HEK293 (cell line): ENCODE measurements at regions not wholly inside any gene's neighbourhood (a gene's known extent, or its start where the extent isn't known, plus 50 kb on each side); places are given as distances from the start of the nearest gene placed in this dataset.
A peak's percentile ranks its signal among the peaks of the same experiment; 100 is the strongest.

ENCODE experiments used
- BCL11B ChIP-seq: fragments of 450-650 bp; formaldehyde crosslinking; IDR thresholded peaks from 2 replicates; pipeline ENCODE4 v1.5.1; 2016; ENCODE audit warnings: low read depth, missing biosample characterization, missing genetic modification characterization
- GFI1B ChIP-seq: fragments of 450-650 bp; formaldehyde crosslinking; IDR thresholded peaks from 2 replicates; pipeline ENCODE4 v1.5.1; 2016; ENCODE audit warnings: missing biosample characterization, missing genetic modification characterization
- GLI2 ChIP-seq: fragments of 450-650 bp; formaldehyde crosslinking; IDR thresholded peaks from 2 replicates; pipeline ENCODE4; 2017; ENCODE audit warnings: missing biosample characterization, missing genetic modification characterization, low read depth, borderline replicate concordance
- MYNN ChIP-seq: fragments of 450-650 bp; formaldehyde crosslinking; IDR thresholded peaks from 2 replicates; pipeline ENCODE4 v1.5.1; 2016; ENCODE audit warnings: missing biosample characterization, missing genetic modification characterization, borderline replicate concordance
- MZF1 ChIP-seq: fragments of 450-650 bp; formaldehyde crosslinking; IDR thresholded peaks from 2 replicates; pipeline ENCODE4 v1.5.1; 2017; ENCODE audit warnings: missing biosample characterization, missing genetic modification characterization, borderline replicate concordance
- SETDB1 ChIP-seq: IDR thresholded peaks from one replicate; pipeline ENCODE4 v1.6.1; 2017; ENCODE audit warnings: mild to moderate bottlenecking, low read length, moderate library complexity, mixed read lengths; ENCODE audit not compliant: insufficient read length
- TRIM28 ChIP-seq: IDR thresholded peaks from 2 replicates; pipeline ENCODE4 v1.6.1; 2011; ENCODE audit warnings: low read length, control low read depth, borderline replicate concordance
- WT1 ChIP-seq: fragments of 450-650 bp; formaldehyde crosslinking; IDR thresholded peaks from 2 replicates; pipeline ENCODE4 v1.5.1; 2016; ENCODE audit warnings: missing biosample characterization, missing genetic modification characterization
- ZBTB48 ChIP-seq: fragments of 450-650 bp; formaldehyde crosslinking; IDR thresholded peaks from 2 replicates; pipeline ENCODE4 v1.5.1; 2016; ENCODE audit warnings: missing biosample characterization, missing genetic modification characterization
- ZBTB8A ChIP-seq: fragments of 450-650 bp; formaldehyde crosslinking; IDR thresholded peaks from 2 replicates; pipeline ENCODE4 v1.5.1; 2016; ENCODE audit warnings: missing biosample characterization, missing genetic modification characterization
- ZFHX2 ChIP-seq: fragments of 450-650 bp; formaldehyde crosslinking; conservative IDR thresholded peaks from 2 replicates; pipeline ENCODE4 v1.5.1; 2016; ENCODE audit warnings: missing biosample characterization, missing genetic modification characterization
- ZFP37 ChIP-seq: fragments of 450-650 bp; formaldehyde crosslinking; IDR thresholded peaks from 2 replicates; pipeline ENCODE4 v1.5.1; 2016; ENCODE audit warnings: missing biosample characterization, missing genetic modification characterization
- ZNF184 ChIP-seq: fragments of 450-650 bp; IDR thresholded peaks from 2 replicates; pipeline ENCODE4 v1.5.1; 2018; ENCODE audit warnings: missing biosample characterization, mild to moderate bottlenecking, missing genetic modification characterization
- ZNF19 ChIP-seq: fragments of 450-650 bp; formaldehyde crosslinking; IDR thresholded peaks from 2 replicates; pipeline ENCODE4; 2016; ENCODE audit warnings: missing biosample characterization, missing genetic modification characterization, low read depth
- ZNF221 ChIP-seq: fragments of 450-650 bp; formaldehyde crosslinking; IDR thresholded peaks from 2 replicates; pipeline ENCODE4 v1.5.1; 2017; ENCODE audit warnings: missing biosample characterization, missing genetic modification characterization, borderline replicate concordance
- ZNF266 ChIP-seq: fragments of 450-650 bp; formaldehyde crosslinking; IDR thresholded peaks from 2 replicates; pipeline ENCODE4 v1.5.1; 2016; ENCODE audit warnings: missing biosample characterization, missing genetic modification characterization, low read depth
- ZNF335 ChIP-seq: fragments of 450-650 bp; formaldehyde crosslinking; conservative IDR thresholded peaks from 2 replicates; pipeline ENCODE4 v1.5.1; 2016; ENCODE audit warnings: missing biosample characterization, missing genetic modification characterization
- ZNF404 ChIP-seq: fragments of 450-650 bp; formaldehyde crosslinking; IDR thresholded peaks from 2 replicates; pipeline ENCODE4 v1.5.1; 2017; ENCODE audit warnings: missing biosample characterization, missing genetic modification characterization
- ZNF558 ChIP-seq: fragments of 450-650 bp; formaldehyde crosslinking; IDR thresholded peaks from 2 replicates; pipeline ENCODE4 v1.5.1; 2016; ENCODE audit warnings: missing biosample characterization, missing genetic modification characterization
- ZNF776 ChIP-seq: fragments of 450-650 bp; formaldehyde crosslinking; IDR thresholded peaks from 2 replicates; pipeline ENCODE4 v1.5.0; 2017; ENCODE audit warnings: missing biosample characterization, missing genetic modification characterization, borderline replicate concordance
- ZNF830 ChIP-seq: fragments of 450-650 bp; IDR thresholded peaks from 2 replicates; pipeline ENCODE4 v1.5.0; 2018; ENCODE audit warnings: missing biosample characterization, missing genetic modification characterization, low read depth, mild to moderate bottlenecking, moderate library complexity
- ZNF843 ChIP-seq: fragments of 450-650 bp; formaldehyde crosslinking; IDR thresholded peaks from 2 replicates; pipeline ENCODE4 v1.5.1; 2016; ENCODE audit warnings: missing biosample characterization, missing genetic modification characterization
- ZSCAN16 ChIP-seq: fragments of 450-650 bp; formaldehyde crosslinking; IDR thresholded peaks from 2 replicates; pipeline ENCODE4 v1.5.1; 2016; ENCODE audit warnings: missing biosample characterization, missing genetic modification characterization
- ZSCAN30 ChIP-seq: fragments of 450-650 bp; IDR thresholded peaks from 2 replicates; pipeline ENCODE4 v1.5.1; 2018; ENCODE audit warnings: missing biosample characterization, mild to moderate bottlenecking, missing genetic modification characterization, moderate library complexity
- TF ChIP-seq, protein P1 (sequence below): fragments of 450-650 bp; formaldehyde crosslinking; IDR thresholded peaks from 2 replicates; pipeline ENCODE4 v1.5.1; 2016; ENCODE audit warnings: missing biosample characterization, missing genetic modification characterization
- TF ChIP-seq, protein P2 (sequence below): sonication (generic); formaldehyde crosslinking; IDR thresholded peaks from 2 replicates; pipeline ENCODE4 v1.8.1; 2022; ENCODE audit warnings: mild to moderate bottlenecking, moderate library complexity, missing genetic modification reagents
- TF ChIP-seq, protein P3 (sequence below): fragments of 450-650 bp; formaldehyde crosslinking; IDR thresholded peaks from 2 replicates; pipeline ENCODE4 v1.5.1; 2016; ENCODE audit warnings: missing biosample characterization, missing genetic modification characterization
- TF ChIP-seq, protein P4 (sequence below): fragments of 450-650 bp; formaldehyde crosslinking; IDR thresholded peaks from 2 replicates; pipeline ENCODE4 v1.5.1; 2016; ENCODE audit warnings: missing biosample characterization, missing genetic modification characterization
- TF ChIP-seq, protein P5 (sequence below): fragments of 450-650 bp; formaldehyde crosslinking; IDR thresholded peaks from 2 replicates; pipeline ENCODE4 v1.5.1; 2016; ENCODE audit warnings: missing biosample characterization, missing genetic modification characterization
- TF ChIP-seq, protein P6 (sequence below): fragments of 450-650 bp; formaldehyde crosslinking; optimal IDR thresholded peaks from 2 replicates; pipeline ENCODE3; 2016; ENCODE audit warnings: missing biosample characterization, mild to moderate bottlenecking, missing genetic modification characterization

DNA sequence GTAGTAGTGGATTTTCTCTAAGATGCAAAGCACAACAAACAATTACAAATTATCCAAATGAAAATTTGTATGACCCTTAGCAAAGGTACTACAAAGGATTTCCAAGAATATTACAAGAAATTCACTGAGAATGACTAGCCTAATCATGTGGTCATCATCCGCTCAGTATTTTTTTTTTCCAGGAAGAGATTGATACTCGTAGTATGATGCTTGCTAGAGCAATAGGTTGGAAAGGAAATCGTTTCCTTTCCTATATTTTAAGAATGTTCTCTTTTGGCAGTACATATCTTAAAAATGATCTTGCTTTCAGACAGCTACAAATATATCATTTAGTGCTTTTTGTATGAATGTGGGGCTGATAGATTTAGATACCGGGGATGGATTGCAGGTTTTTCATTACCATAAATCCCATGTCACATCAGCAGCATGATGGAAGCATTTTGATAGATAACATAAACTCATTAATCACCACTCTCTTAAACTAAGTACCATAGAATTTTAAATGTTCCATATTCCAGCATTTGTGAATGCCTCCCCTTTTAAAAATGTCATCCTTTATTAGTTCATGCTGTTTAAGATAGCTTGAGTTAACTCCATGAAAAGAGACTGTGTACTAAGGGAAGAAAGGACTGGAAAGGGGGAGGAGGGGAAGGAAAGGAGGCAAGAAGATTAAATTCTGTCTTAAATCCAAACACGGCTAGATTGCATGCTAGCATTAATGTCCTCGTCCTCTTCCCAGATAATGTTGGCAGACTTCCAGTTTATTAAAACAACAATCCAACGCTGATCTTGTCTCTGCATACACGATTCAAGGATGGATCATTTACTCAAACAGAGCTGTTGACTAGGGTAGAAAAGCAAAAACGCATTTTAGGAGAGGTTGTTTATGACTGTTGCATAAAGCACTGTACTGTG lies 311.7 kb upstream of the ZNF608 start (continued):
- TF ChIP-seq, protein P1, sequence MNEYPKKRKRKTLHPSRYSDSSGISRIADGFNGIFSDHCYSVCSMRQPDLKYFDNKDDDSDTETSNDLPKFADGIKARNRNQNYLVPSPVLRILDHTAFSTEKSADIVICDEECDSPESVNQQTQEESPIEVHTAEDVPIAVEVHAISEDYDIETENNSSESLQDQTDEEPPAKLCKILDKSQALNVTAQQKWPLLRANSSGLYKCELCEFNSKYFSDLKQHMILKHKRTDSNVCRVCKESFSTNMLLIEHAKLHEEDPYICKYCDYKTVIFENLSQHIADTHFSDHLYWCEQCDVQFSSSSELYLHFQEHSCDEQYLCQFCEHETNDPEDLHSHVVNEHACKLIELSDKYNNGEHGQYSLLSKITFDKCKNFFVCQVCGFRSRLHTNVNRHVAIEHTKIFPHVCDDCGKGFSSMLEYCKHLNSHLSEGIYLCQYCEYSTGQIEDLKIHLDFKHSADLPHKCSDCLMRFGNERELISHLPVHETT (tag by site-specific recombination), result no peak
- TF ChIP-seq BCL11B (tag by site-specific recombination) (no peak), ZNF221 (tag by site-specific recombination) (no peak), ZSCAN16 (tag by site-specific recombination) (no peak), TRIM28 (peak; percentile 83), ZNF184 (tag by site-specific recombination) (no peak), ZNF335 (0 out of 2 replicates have a peak, but pooled peaks have one; percentile 12), ZBTB48 (tag by site-specific recombination) (no peak), GLI2 (tag by site-specific recombination) (no peak), SETDB1 (no peak), ZNF266 (tag by site-specific recombination) (no peak), ZFP37 (no peak), MZF1 (tag by site-specific recombination) (peak; percentile 77; the same call in 1 of the 2 replicates), ZNF404 (tag by site-specific recombination) (no peak), ZNF830 (tag by site-specific recombination) (no peak), ZSCAN30 (tag by site-specific recombination) (peak; percentile 49; the same call in 1 of the 2 replicates), ZBTB8A (tag by site-specific recombination) (no peak), ZNF19 (0 out of 2 replicates have a peak, but pooled peaks have one; percentile 7), ZNF843 (tag by site-specific recombination) (no peak), MYNN (tag by site-specific recombination) (no peak), WT1 (0 out of 2 replicates have a peak, but pooled peaks have one; percentile 24), ZNF558 (tag by site-specific recombination) (no peak), ZFHX2 (no peak), ZNF776 (tag by site-specific recombination) (no peak), GFI1B (tag by site-specific recombination) (no peak)
- TF ChIP-seq, protein P2, sequence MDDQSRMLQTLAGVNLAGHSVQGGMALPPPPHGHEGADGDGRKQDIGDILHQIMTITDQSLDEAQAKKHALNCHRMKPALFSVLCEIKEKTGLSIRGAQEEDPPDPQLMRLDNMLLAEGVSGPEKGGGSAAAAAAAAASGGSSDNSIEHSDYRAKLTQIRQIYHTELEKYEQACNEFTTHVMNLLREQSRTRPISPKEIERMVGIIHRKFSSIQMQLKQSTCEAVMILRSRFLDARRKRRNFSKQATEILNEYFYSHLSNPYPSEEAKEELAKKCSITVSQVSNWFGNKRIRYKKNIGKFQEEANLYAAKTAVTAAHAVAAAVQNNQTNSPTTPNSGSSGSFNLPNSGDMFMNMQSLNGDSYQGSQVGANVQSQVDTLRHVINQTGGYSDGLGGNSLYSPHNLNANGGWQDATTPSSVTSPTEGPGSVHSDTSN (CRISPR knock-in tag), result no peak
- TF ChIP-seq, protein P3, sequence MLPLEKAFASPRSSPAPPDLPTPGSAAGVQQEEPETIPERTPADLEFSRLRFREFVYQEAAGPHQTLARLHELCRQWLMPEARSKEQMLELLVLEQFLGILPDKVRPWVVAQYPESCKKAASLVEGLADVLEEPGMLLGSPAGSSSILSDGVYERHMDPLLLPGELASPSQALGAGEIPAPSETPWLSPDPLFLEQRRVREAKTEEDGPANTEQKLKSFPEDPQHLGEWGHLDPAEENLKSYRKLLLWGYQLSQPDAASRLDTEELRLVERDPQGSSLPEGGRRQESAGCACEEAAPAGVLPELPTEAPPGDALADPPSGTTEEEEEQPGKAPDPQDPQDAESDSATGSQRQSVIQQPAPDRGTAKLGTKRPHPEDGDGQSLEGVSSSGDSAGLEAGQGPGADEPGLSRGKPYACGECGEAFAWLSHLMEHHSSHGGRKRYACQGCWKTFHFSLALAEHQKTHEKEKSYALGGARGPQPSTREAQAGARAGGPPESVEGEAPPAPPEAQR, result no peak
- TF ChIP-seq, protein P4, sequence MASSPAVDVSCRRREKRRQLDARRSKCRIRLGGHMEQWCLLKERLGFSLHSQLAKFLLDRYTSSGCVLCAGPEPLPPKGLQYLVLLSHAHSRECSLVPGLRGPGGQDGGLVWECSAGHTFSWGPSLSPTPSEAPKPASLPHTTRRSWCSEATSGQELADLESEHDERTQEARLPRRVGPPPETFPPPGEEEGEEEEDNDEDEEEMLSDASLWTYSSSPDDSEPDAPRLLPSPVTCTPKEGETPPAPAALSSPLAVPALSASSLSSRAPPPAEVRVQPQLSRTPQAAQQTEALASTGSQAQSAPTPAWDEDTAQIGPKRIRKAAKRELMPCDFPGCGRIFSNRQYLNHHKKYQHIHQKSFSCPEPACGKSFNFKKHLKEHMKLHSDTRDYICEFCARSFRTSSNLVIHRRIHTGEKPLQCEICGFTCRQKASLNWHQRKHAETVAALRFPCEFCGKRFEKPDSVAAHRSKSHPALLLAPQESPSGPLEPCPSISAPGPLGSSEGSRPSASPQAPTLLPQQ, result 0 out of 2 replicates have a peak, but pooled peaks have one; percentile 19
- TF ChIP-seq, protein P5, sequence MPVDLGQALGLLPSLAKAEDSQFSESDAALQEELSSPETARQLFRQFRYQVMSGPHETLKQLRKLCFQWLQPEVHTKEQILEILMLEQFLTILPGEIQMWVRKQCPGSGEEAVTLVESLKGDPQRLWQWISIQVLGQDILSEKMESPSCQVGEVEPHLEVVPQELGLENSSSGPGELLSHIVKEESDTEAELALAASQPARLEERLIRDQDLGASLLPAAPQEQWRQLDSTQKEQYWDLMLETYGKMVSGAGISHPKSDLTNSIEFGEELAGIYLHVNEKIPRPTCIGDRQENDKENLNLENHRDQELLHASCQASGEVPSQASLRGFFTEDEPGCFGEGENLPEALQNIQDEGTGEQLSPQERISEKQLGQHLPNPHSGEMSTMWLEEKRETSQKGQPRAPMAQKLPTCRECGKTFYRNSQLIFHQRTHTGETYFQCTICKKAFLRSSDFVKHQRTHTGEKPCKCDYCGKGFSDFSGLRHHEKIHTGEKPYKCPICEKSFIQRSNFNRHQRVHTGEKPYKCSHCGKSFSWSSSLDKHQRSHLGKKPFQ (tag by site-specific recombination), result no peak
- TF ChIP-seq, protein P6, sequence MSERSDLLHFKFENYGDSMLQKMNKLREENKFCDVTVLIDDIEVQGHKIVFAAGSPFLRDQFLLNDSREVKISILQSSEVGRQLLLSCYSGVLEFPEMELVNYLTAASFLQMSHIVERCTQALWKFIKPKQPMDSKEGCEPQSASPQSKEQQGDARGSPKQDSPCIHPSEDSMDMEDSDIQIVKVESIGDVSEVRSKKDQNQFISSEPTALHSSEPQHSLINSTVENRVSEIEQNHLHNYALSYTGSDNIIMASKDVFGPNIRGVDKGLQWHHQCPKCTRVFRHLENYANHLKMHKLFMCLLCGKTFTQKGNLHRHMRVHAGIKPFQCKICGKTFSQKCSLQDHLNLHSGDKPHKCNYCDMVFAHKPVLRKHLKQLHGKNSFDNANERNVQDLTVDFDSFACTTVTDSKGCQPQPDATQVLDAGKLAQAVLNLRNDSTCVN (tag by site-specific recombination), result no peak
